PFSK-1 (cell line): ENCODE measurements at regions not wholly inside any gene's neighbourhood (a gene's known extent, or its start where the extent isn't known, plus 50 kb on each side); places are given as distances from the start of the nearest gene placed in this dataset.

Experiments used
- POLR2AphosphoS5 ChIP-seq: IDR thresholded peaks from 2 replicates; pipeline ENCODE4 v1.6.1; 2012; ENCODE audit warnings: low read depth, mild to moderate bottlenecking, control low read depth, low read length, moderate library complexity
- TAF1 ChIP-seq: IDR thresholded peaks from 2 replicates; pipeline ENCODE4 v1.6.1; 2012; ENCODE audit warnings: low read length, control low read depth, borderline replicate concordance; ENCODE audit not compliant: insufficient read depth

- no peak for TF ChIP-seq POLR2AphosphoS5
- TF ChIP-seq TAF1: no peak
Observed at GRCh38 chr12:43294147-43294546, 257.9 kb downstream of the ADAMTS20 start.
